H9 (cell line): ENCODE measurements at regions not wholly inside any gene's neighbourhood (a gene's known extent, or its start where the extent isn't known, plus 50 kb on each side); places are given as distances from the start of the nearest gene placed in this dataset.

ENCODE experiments used
- DNase-seq: peaks from one replicate; pipeline ENCODE4 v3.0.0-alpha.2; 2017
- H2AFZ ChIP-seq: one replicate; pipeline ENCODE4 v1.6.1; 2013; ENCODE audit warnings: mild to moderate bottlenecking, low read length, control low read depth, moderate library complexity
- H2AK5ac ChIP-seq: 2 replicates; pipeline ENCODE4 v1.6.1; 2013; ENCODE audit warnings: low read length, control low read depth, mixed read lengths; ENCODE audit not compliant: insufficient read length
- H2BK120ac ChIP-seq: one replicate; pipeline ENCODE4 v1.6.1; 2013; ENCODE audit warnings: low read depth, mild to moderate bottlenecking, low read length, control low read depth, inconsistent platforms; ENCODE audit not compliant: poor library complexity, severe bottlenecking
- H2BK12ac ChIP-seq: 2 replicates; pipeline ENCODE4 v1.6.1; 2013; ENCODE audit warnings: low read length, control low read depth, mixed read lengths, low read depth; ENCODE audit not compliant: insufficient read length
- H2BK15ac ChIP-seq: 2 replicates; pipeline ENCODE4 v1.6.1; 2013; ENCODE audit warnings: low read depth, low read length, control low read depth
- H2BK20ac ChIP-seq: one replicate; pipeline ENCODE4 v1.6.1; 2013; ENCODE audit warnings: low read depth, mild to moderate bottlenecking, low read length, control low read depth, inconsistent platforms; ENCODE audit not compliant: poor library complexity, severe bottlenecking
- H2BK5ac ChIP-seq: 2 replicates; pipeline ENCODE4 v1.6.1; 2013; ENCODE audit warnings: low read length, control low read depth, mixed read lengths; ENCODE audit not compliant: insufficient read length
- H3K14ac ChIP-seq: 2 replicates; pipeline ENCODE4 v1.6.1; 2013; ENCODE audit warnings: low read length, control low read depth; ENCODE audit not compliant: insufficient read depth
- H3K18ac ChIP-seq: 2 replicates; pipeline ENCODE4 v1.6.1; 2013; ENCODE audit warnings: low read depth, mild to moderate bottlenecking, mixed read lengths, low read length, control low read depth; ENCODE audit not compliant: insufficient read length
- H3K23ac ChIP-seq: 2 replicates; pipeline ENCODE4 v1.6.1; 2013; ENCODE audit warnings: low read length, control low read depth, mixed read lengths, low read depth; ENCODE audit not compliant: insufficient read length
- H3K23me2 ChIP-seq: 2 replicates; pipeline ENCODE4 v1.6.1; 2013; ENCODE audit warnings: low read depth, mild to moderate bottlenecking, mixed read lengths, low read length, control low read depth; ENCODE audit not compliant: insufficient read length, poor library complexity, severe bottlenecking
- H3K27ac ChIP-seq: 2 replicates; pipeline ENCODE4 v1.5.1; 2013; ENCODE audit warnings: low read length, control low read depth, mixed read lengths, low read depth; ENCODE audit not compliant: insufficient read length
- H3K27me3 ChIP-seq: 2 replicates; pipeline ENCODE4 v1.6.1; 2013; ENCODE audit warnings: low read length, control low read depth, inconsistent platforms; ENCODE audit not compliant: insufficient read depth
- H3K4ac ChIP-seq: 2 replicates; pipeline ENCODE4 v1.6.1; 2013; ENCODE audit warnings: low read depth, mild to moderate bottlenecking, control low read depth, inconsistent platforms, low read length, moderate library complexity
- H3K4me1 ChIP-seq: 2 replicates; pipeline ENCODE4 v1.6.1; 2013; ENCODE audit warnings: low read length, control low read depth, inconsistent platforms; ENCODE audit not compliant: insufficient read depth
- H3K4me2 ChIP-seq: 2 replicates; pipeline ENCODE4 v1.6.1; 2013; ENCODE audit warnings: low read length, control low read depth, mixed read lengths; ENCODE audit not compliant: insufficient read length, insufficient read depth
- H3K56ac ChIP-seq: 2 replicates; pipeline ENCODE4 v1.6.1; 2013; ENCODE audit warnings: low read depth, mild to moderate bottlenecking, mixed read lengths, low read length, control low read depth; ENCODE audit not compliant: insufficient read length
- H3K79me1 ChIP-seq: 2 replicates; pipeline ENCODE4 v1.6.1; 2013; ENCODE audit warnings: low read depth, mild to moderate bottlenecking, moderate library complexity, low read length, control low read depth, inconsistent platforms; ENCODE audit not compliant: insufficient read depth, poor library complexity, severe bottlenecking
- H3K79me2 ChIP-seq: 2 replicates; pipeline ENCODE4 v1.6.1; 2013; ENCODE audit warnings: low read length, control low read depth, inconsistent platforms; ENCODE audit not compliant: insufficient read depth
- H3K9ac ChIP-seq: 2 replicates; pipeline ENCODE4 v1.6.1; 2013; ENCODE audit warnings: low read length, control low read depth, mixed read lengths; ENCODE audit not compliant: insufficient read length; ENCODE audit errors: extremely low read depth
- H3K9me3 ChIP-seq: one replicate; pipeline ENCODE4 v1.6.1; 2013; ENCODE audit warnings: low read depth, low read length, inconsistent platforms; ENCODE audit not compliant: control insufficient read depth
- H3T11ph ChIP-seq: one replicate; pipeline ENCODE4 v1.6.1; 2013; ENCODE audit warnings: mild to moderate bottlenecking, low read length, control low read depth, inconsistent platforms
- H4K20me1 ChIP-seq: one replicate; pipeline ENCODE4 v1.6.1; 2013; ENCODE audit not compliant: control insufficient read depth, insufficient read length, insufficient read depth
- H4K5ac ChIP-seq: 2 replicates; pipeline ENCODE4 v1.6.1; 2013; ENCODE audit warnings: low read depth, mild to moderate bottlenecking, mixed read lengths, low read length, control low read depth; ENCODE audit not compliant: insufficient read length
- H4K8ac ChIP-seq: replicated peaks from 2 replicates; pipeline ENCODE4 v1.6.1; 2013; ENCODE audit warnings: low read length, control low read depth, mixed read lengths, low read depth; ENCODE audit not compliant: insufficient read length
- H4K91ac ChIP-seq: 2 replicates; pipeline ENCODE4 v1.6.1; 2013; ENCODE audit warnings: low read depth, mild to moderate bottlenecking, moderate library complexity, mixed read lengths, low read length, control low read depth; ENCODE audit not compliant: insufficient read length
- H3K27ac Mint-ChIP-seq, 3 experiments: 2 replicates in 2 of 3; 3 replicates in 1 of 3; pipeline ENCODE4 v1.8.0; 2020 to 2021; ENCODE audit warnings: mixed read lengths in 3 of 3, mild to moderate bottlenecking in 1 of 3, moderate library complexity in 1 of 3
- H3K27me3 Mint-ChIP-seq: 2 replicates; pipeline ENCODE4 v1.8.0; 2021; ENCODE audit warnings: low read depth, mild to moderate bottlenecking, moderate library complexity, mixed read lengths
- H3K36me3 Mint-ChIP-seq, 3 experiments: 2 replicates in 2 of 3; 3 replicates in 1 of 3; pipeline ENCODE4 v1.8.0; 2020 to 2021; ENCODE audit warnings: low read depth in 3 of 3, mixed read lengths in 3 of 3; ENCODE audit not compliant: insufficient read depth in 1 of 3
- H3K4me1 Mint-ChIP-seq, 2 experiments: 2 replicates each; pipeline ENCODE4 v1.8.0; 2020; ENCODE audit warnings: mixed read lengths in 2 of 2
- H3K4me3 Mint-ChIP-seq, 2 experiments: 2 replicates in 1 of 2; 3 replicates in 1 of 2; pipeline ENCODE4 v1.8.0; 2020 to 2021; ENCODE audit warnings: mild to moderate bottlenecking in 2 of 2, mixed read lengths in 2 of 2, moderate library complexity in 1 of 2
- H3K9me3 Mint-ChIP-seq, 2 experiments: 2 replicates in 1 of 2; 3 replicates in 1 of 2; pipeline ENCODE4 v1.8.0; 2020; ENCODE audit warnings: mild to moderate bottlenecking in 2 of 2, mixed read lengths in 2 of 2, moderate library complexity in 1 of 2
- CTCF ChIP-seq: fragments of 200-600 bp; sonication (generic); conservative IDR thresholded peaks from 3 replicates; pipeline ENCODE4 v1.8.0; 2021; ENCODE audit warnings: antibody characterized with exemption, mild to moderate bottlenecking
- WGBS: extraction: QIAGEN DNeasy Blood & Tissue Kit; methylation state at CpG from one replicate; pipeline ENCODE4 v1.1.7; 2013; ENCODE audit warnings: missing lambda C conversion rate, low lambda C conversion rate, mixed read lengths; ENCODE audit not compliant: insufficient read length; ENCODE audit errors: extremely low coverage; 5-methylcytosine and 5-hydroxymethylcytosine counted together

DNA sequence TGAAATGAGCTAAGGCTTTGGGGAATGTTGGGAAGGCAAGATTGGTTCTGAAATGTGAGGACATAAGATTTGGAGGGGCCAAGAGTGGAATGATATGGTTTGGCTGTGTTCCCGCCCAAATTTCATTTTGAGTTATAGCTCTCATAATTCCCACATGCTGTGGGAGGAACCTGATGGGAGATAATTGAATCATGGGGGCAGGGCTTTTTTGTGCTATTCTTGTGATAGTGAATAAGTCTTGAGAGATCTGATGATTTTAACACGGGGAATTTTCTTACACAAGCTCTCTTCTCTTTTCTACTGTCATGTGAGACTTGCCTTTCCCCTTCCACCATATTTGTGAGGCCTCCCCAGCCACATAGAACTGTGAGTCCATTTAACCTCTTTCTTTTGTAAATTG is 157.6 kb upstream of the C1QTNF7 start:
- Histone ChIP-seq H3K18ac (no peak overlapping the region), H3K27me3 (no peaks in the 10 kb centered on the region), H3K23ac (no peak overlapping the region), H3K56ac (no peak overlapping the region), H3K4me2 (no peak overlapping the region), H3K79me1 (no peaks in the 10 kb centered on the region), H3K9me3 (no peaks in the 10 kb centered on the region), H4K8ac (no peak overlapping the region), H3K79me2 (no peaks in the 10 kb centered on the region), H3K27ac (no peak overlapping the region), H2BK20ac (no peak overlapping the region), H3T11ph (no peak overlapping the region), H3K23me2 (no peaks in the 10 kb centered on the region), H4K5ac (no peak overlapping the region), H2BK15ac (no peak overlapping the region), H4K91ac (no peak overlapping the region), H2BK12ac (no peak overlapping the region), H2AK5ac (no peak overlapping the region), H3K14ac (no peak overlapping the region), H2AFZ (no peak overlapping the region), H2BK120ac (no peak overlapping the region), H3K9ac (no peak overlapping the region), H2BK5ac (no peak overlapping the region), H3K4ac (no peak overlapping the region), H4K20me1 (no peaks in the 10 kb centered on the region), H3K4me1 (no peaks in the 10 kb centered on the region)
- DNase-seq = no peak
- WGBS = no CpG with 5 or more reads among the region's 2 CpGs
- Mint-ChIP-seq H3K27me3 (no peaks in the 10 kb centered on the region), H3K9me3 (peaks cover 55 to 61% of the 10 kb centered on the region in 2 experiments), H3K27ac (no peak overlapping the region), H3K4me3 (no peak overlapping the region), H3K36me3 (peaks cover 13 to 46% (median 39%) of the 10 kb centered on the region in 3 experiments), H3K4me1 (no peaks in the 10 kb centered on the region)
- no peak for TF ChIP-seq CTCF
